ENCODE measurements at regions not wholly inside any gene's neighbourhood (a gene's known extent, or its start where the extent isn't known, plus 50 kb on each side); places are given as distances from the start of the nearest gene placed in this dataset.

DNA sequence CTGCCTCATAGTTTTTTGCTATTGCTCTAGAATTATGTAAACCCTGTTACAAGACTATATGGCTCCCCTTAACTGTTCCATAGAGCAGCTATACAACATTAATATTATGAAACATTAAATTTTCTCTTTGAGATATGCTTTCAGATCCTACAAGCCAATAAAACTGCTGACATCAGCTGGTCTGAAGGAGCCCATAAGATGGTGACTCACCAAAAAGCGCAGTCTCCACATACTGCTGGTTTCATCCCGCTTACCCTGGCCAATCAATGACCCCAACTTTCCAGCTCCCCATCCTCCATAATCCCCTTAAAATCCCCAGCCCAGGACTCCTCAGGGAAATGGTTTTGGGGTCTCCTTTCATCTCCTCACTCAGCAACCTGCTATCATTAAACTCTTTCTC lies 172.7 kb downstream of the NSG2 start (continued):
- TF ChIP-seq NFIC (IDR thresholded peaks at IDR 0.05; ENCODE audit: low read depth, low read length) = no peak
- TF ChIP-seq HDAC6 (IDR thresholded peaks at IDR 0.05; ENCODE audit: unreplicated experiment) = no peak
- no peak for TF ChIP-seq EED (IDR thresholded peaks at IDR 0.05; ENCODE audit: low read depth)
- TF ChIP-seq CHD2 (IDR thresholded peaks at IDR 0.05; ENCODE audit: borderline replicate concordance, low read depth, low read length) = no peak

GRCh38 chr5:174220417-174220816 lies 174.9 kb downstream of the NSG2 start:
- no peak for FAIRE-seq

More at GRCh38 chr5:174220417-174220816, 174.9 kb downstream of the NSG2 start:
- ChIA-PET SMC1A (ENCODE audit: uncharacterized antibody, unreplicated experiment) (no interaction called here), POLR2A (no interaction called here), RAD21 (ENCODE audit: unreplicated experiment) (no interaction called here), CTCF (no interaction called here)
- H3K79me2 ChIP-seq (ENCODE audit: control insufficient read depth, insufficient read depth, low read length) = no peaks in the 10 kb centered on the region
- 69% methylated on average over 5 of the region's 5 CpGs for WGBS (ENCODE audit: insufficient coverage, insufficient replicate concordance, low lambda C conversion rate, missing lambda C conversion rate)
- no peak for ATAC-seq
- no peak overlapping the region for H3K9ac ChIP-seq (ENCODE audit: control insufficient read depth, insufficient read depth, low read length)
- no peak overlapping the region for H3K4me3 ChIP-seq
- no peaks in the 10 kb centered on the region; the same call in 2 of the 3 replicates for H3K9me3 ChIP-seq (replicated peaks; ENCODE audit: control insufficient read depth, insufficient read depth, low read length)
- no peaks in the 10 kb centered on the region for H3K36me3 ChIP-seq (ENCODE audit: control insufficient read depth in 2 of 2, insufficient read depth in 2 of 2, low read length in 1 of 2)
- H2AFZ ChIP-seq (ENCODE audit: control insufficient read depth, low read depth, low read length) = no peak overlapping the region
- H3K4me1 ChIP-seq (ENCODE audit: control insufficient read depth, insufficient read depth, low read length) = no peaks in the 10 kb centered on the region
- no peaks in the 10 kb centered on the region; a peak in 1 of 4 replicates for H3K27me3 ChIP-seq (replicated peaks in 1 of 2; ENCODE audit: control insufficient read depth in 2 of 2, insufficient read depth in 2 of 2, low read length in 1 of 2)
- no peak for TF ChIP-seq FOS (IDR thresholded peaks at IDR 0.05; ENCODE audit: borderline replicate concordance, extremely low read depth, insufficient read length)
- TF ChIP-seq TCF12 (IDR thresholded peaks at IDR 0.05; ENCODE audit: low read depth, low read length) = no peak
- no peak for TF ChIP-seq EP300 (IDR thresholded peaks at IDR 0.05; ENCODE audit: borderline replicate concordance in 1 of 2, control insufficient read depth in 1 of 2, low read depth in 2 of 2, low read length in 2 of 2)
- TF ChIP-seq MXI1 (IDR thresholded peaks at IDR 0.05; ENCODE audit: low read depth, low read length) = no peak
- no peak for TF ChIP-seq CUX1 (IDR thresholded peaks at IDR 0.05; ENCODE audit: insufficient replicate concordance, low read depth, low read length)
- no peak for TF ChIP-seq CREM (IDR thresholded peaks at IDR 0.05; ENCODE audit: low read depth)
- no peak for TF ChIP-seq NFYB (IDR thresholded peaks at IDR 0.05; ENCODE audit: insufficient read depth, low read depth, low read length)
- TF ChIP-seq ETV6 (conservative IDR thresholded peaks at IDR 0.05 in 1 of 2, IDR thresholded peaks at IDR 0.05 in 1 of 2; ENCODE audit: borderline replicate concordance in 1 of 2, low read depth in 1 of 2) = no peak
- TF ChIP-seq MEF2A (IDR thresholded peaks at IDR 0.05; ENCODE audit: insufficient read depth, low read depth, low read length) = no peak
- TF ChIP-seq BHLHE40 (IDR thresholded peaks at IDR 0.05; ENCODE audit: borderline replicate concordance in 1 of 2, low read depth in 2 of 2, low read length in 1 of 2) = no peak
- TF ChIP-seq SP1 (IDR thresholded peaks at IDR 0.05; ENCODE audit: low read depth, low read length) = no peak
- no peak overlapping the region for H3K27ac ChIP-seq (ENCODE audit: control insufficient read depth, insufficient read depth)
- no peak overlapping the region for H3K4me2 ChIP-seq (ENCODE audit: control insufficient read depth, insufficient read depth)
- no TSS peak for BruUV-seq (replicated peaks)
- in situ Hi-C loops (cut with MboI) = no loop called here
- intact Hi-C loops (cut with micrococcal nuclease; ENCODE audit: unreplicated experiment) = no loop called here
- no peak for DNase-seq (ENCODE audit: low read depth, low spot score)
- no peaks in the 10 kb centered on the region for H4K20me1 ChIP-seq (ENCODE audit: control insufficient read depth, insufficient read depth)

All from GM12878 (cell line).